HEK293T (cell line): ENCODE measurements at regions not wholly inside any gene's neighbourhood (a gene's known extent, or its start where the extent isn't known, plus 50 kb on each side); places are given as distances from the start of the nearest gene placed in this dataset.

ENCODE experiments used
- ARNT ChIP-seq: fragments of 450-650 bp; IDR thresholded peaks from 2 replicates; pipeline ENCODE4 v1.6.1; 2017; ENCODE audit warnings: mild to moderate bottlenecking
- BHLHE40 ChIP-seq: fragments of 450-650 bp; IDR thresholded peaks from 2 replicates; pipeline ENCODE4 v1.6.1; 2016; ENCODE audit warnings: mild to moderate bottlenecking, moderate library complexity, borderline replicate concordance
- ELF4 ChIP-seq: fragments of 450-650 bp; IDR thresholded peaks from 2 replicates; pipeline ENCODE4 v1.6.1; 2017; ENCODE audit warnings: antibody characterized with exemption
- FOXA1 ChIP-seq: fragments of 450-650 bp; IDR thresholded peaks from 2 replicates; pipeline ENCODE4 v1.6.1; 2016; ENCODE audit warnings: mild to moderate bottlenecking
- FOXK2 ChIP-seq: fragments of 450-650 bp; IDR thresholded peaks from 2 replicates; pipeline ENCODE4 v1.6.1; 2016; ENCODE audit warnings: mild to moderate bottlenecking
- FOXM1 ChIP-seq: fragments of 450-650 bp; IDR thresholded peaks from 2 replicates; pipeline ENCODE4 v1.6.1; 2017; ENCODE audit warnings: mild to moderate bottlenecking, borderline replicate concordance
- HDGF ChIP-seq: fragments of 450-650 bp; IDR thresholded peaks from 2 replicates; pipeline ENCODE4 v1.6.1; 2017; ENCODE audit warnings: antibody characterized with exemption, borderline replicate concordance
- L3MBTL2 ChIP-seq: fragments of 450-650 bp; conservative IDR thresholded peaks from 2 replicates; pipeline ENCODE4 v1.6.1; 2016; ENCODE audit warnings: mild to moderate bottlenecking
- NFRKB ChIP-seq: fragments of 450-650 bp; IDR thresholded peaks from 2 replicates; pipeline ENCODE4 v1.6.1; 2016; ENCODE audit warnings: mild to moderate bottlenecking, moderate library complexity
- SP1 ChIP-seq: fragments of 450-650 bp; IDR thresholded peaks from 2 replicates; pipeline ENCODE4 v1.6.1; 2017
- TARDBP ChIP-seq: fragments of 450-650 bp; IDR thresholded peaks from 2 replicates; pipeline ENCODE4 v1.6.1; 2016

GRCh38 chr4:161186750-161187149 lies 977.0 kb downstream of the FSTL5 start:
- TF ChIP-seq FOXK2 (no peak), NFRKB (no peak), ARNT (no peak), FOXA1 (no peak), HDGF (no peak), ELF4 (no peak), FOXM1 (no peak), L3MBTL2 (no peak), SP1 (no peak), TARDBP (no peak), BHLHE40 (no peak)
